Spleen (tissue), 7 donors: ENCODE measurements at regions not wholly inside any gene's neighbourhood (a gene's known extent, or its start where the extent isn't known, plus 50 kb on each side); places are given as distances from the start of the nearest gene placed in this dataset.

ENCODE experiments used
- POLR2A ChIP-seq, 3 donors: fragments of 450-650 bp; IDR thresholded peaks; one replicate each; pipeline ENCODE4 v1.5.1; 2017; ENCODE audit warnings: antibody characterized with exemption in 3 of 3, mild to moderate bottlenecking in 1 of 3
- TF ChIP-seq, protein P1 (sequence below), 11 experiments: fragments of 200-600 bp in 7 of 11; fragments of 450-650 bp in 4 of 11; sonication (generic) in 4 of 11; IDR thresholded peaks in 8 of 11; conservative IDR thresholded peaks in 3 of 11; 1 replicate in 7 of 11; 2 replicates in 4 of 11; pipeline versions ENCODE4 v1.4.0 to v1.8.0; 2016 to 2021; ENCODE audit warnings: antibody characterized with exemption in 11 of 11, inconsistent platforms in 4 of 11, mild to moderate bottlenecking in 1 of 11
- donor health status: DM: no; HTN: no; CAD: no; lungs with moderate emphysema.
- donor health status: DM: no; HTN: no; CAD: no.
- donor health status: DM: no; HTN: no; CAD: no.

DNA sequence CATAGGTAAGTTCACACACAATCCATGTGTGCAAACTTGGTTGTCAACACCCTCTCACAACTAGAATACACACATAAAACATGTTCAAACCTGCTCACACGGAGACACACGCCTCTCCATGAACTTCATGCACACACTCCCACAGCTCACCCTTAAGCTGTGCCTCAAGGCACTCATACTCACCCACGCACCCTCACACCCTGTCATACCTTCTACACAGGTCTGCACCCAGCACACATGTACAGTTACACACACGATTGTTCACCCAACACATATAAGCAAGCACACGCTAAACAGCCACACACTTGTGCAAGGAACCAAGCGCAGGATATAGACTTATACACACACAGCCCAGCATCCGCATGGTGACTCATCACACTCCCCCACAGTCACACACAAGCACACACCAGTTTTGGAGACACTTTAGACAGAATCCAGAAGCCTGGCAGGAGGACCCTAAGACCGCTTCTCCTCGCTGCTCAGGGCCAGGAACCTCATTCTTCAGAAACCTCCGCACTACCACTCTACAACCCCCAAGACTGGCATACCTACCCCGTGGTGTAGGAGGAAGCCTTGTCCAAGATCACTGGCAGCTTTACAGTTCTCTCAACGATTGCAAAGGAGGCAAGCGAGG, 58.7 kb upstream of the ZC3H12A start:
- TF ChIP-seq, protein P1, sequence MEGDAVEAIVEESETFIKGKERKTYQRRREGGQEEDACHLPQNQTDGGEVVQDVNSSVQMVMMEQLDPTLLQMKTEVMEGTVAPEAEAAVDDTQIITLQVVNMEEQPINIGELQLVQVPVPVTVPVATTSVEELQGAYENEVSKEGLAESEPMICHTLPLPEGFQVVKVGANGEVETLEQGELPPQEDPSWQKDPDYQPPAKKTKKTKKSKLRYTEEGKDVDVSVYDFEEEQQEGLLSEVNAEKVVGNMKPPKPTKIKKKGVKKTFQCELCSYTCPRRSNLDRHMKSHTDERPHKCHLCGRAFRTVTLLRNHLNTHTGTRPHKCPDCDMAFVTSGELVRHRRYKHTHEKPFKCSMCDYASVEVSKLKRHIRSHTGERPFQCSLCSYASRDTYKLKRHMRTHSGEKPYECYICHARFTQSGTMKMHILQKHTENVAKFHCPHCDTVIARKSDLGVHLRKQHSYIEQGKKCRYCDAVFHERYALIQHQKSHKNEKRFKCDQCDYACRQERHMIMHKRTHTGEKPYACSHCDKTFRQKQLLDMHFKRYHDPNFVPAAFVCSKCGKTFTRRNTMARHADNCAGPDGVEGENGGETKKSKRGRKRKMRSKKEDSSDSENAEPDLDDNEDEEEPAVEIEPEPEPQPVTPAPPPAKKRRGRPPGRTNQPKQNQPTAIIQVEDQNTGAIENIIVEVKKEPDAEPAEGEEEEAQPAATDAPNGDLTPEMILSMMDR (IDR thresholded peaks at IDR 0.05 in 8 of 11, conservative IDR thresholded peaks at IDR 0.05 in 3 of 11) = no peak
- TF ChIP-seq POLR2A (IDR thresholded peaks at IDR 0.05) = no peak
